Keratinocyte (primary cell): ENCODE measurements at regions not wholly inside any gene's neighbourhood (a gene's known extent, or its start where the extent isn't known, plus 50 kb on each side); places are given as distances from the start of the nearest gene placed in this dataset.

Experiments
- CTCF ChIP-seq, 3 experiments: IDR thresholded peaks in 1 of 3; conservative IDR thresholded peaks in 1 of 3; optimal IDR thresholded peaks in 1 of 3; 2 replicates in 2 of 3; 3 replicates in 1 of 3; pipeline versions ENCODE3 to v1.5.1; 2011; ENCODE audit warnings: low read length in 3 of 3, mild to moderate bottlenecking in 3 of 3, moderate library complexity in 2 of 3, control low read depth in 1 of 3, inconsistent platforms in 1 of 3; ENCODE audit not compliant: insufficient read depth in 2 of 3; ENCODE audit errors: extremely low read depth in 1 of 3
- EZH2 ChIP-seq: IDR thresholded peaks from one replicate; pipeline ENCODE4 v1.6.1; 2012; ENCODE audit warnings: inconsistent platforms, mild to moderate bottlenecking, low read length, moderate library complexity

DNA sequence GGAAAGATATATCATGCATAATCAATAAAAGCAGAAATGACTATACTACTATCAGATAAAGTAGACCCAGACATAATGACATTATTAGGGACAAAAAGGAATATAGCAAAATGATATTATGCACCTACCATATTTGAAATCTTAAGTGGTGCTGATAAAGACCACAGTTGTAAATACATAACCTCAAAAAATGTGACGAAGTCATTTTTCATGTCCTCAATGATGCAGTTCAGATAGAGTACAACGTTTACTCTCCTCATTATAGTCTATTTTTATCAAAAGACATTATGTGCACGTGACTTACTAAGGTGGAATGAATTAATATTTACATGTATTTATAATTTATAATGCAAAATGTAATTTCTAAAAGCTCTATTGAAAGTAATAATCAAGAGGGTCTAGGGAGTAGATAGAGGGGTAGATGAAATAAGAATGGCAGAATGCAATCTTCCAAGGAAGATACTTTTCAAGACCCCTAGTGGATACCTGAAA, 61.7 kb upstream of the TNFSF4 start:
- TF ChIP-seq CTCF (optimal IDR thresholded peaks at IDR 0.05 in 1 of 3, IDR thresholded peaks at IDR 0.05 in 1 of 3, conservative IDR thresholded peaks at IDR 0.05 in 1 of 3; ENCODE audit: extremely low read depth in 1 of 3, insufficient read depth in 2 of 3, low read length in 3 of 3) (no peak), EZH2 (no peak)
